ENCODE measurements at regions not wholly inside any gene's neighbourhood (a gene's known extent, or its start where the extent isn't known, plus 50 kb on each side); places are given as distances from the start of the nearest gene placed in this dataset.

GRCh38 chr2:236876642-236877041 lies 209.0 kb upstream of the COPS8 start (continued):
- TF ChIP-seq ZNF318 (IDR thresholded peaks at IDR 0.05; ENCODE audit: borderline replicate concordance in 1 of 2, low read depth in 1 of 2) (no peak), EGR1 (conservative IDR thresholded peaks at IDR 0.05) (no peak), NR0B1 (IDR thresholded peaks at IDR 0.05; ENCODE audit: partially characterized antibody) (no peak), CGGBP1 (CRISPR knock-in tag; IDR thresholded peaks at IDR 0.05) (no peak), ATF1 (CRISPR knock-in tag; IDR thresholded peaks at IDR 0.05) (no peak), ATF1 (tag; IDR thresholded peaks at IDR 0.05) (no peak), IRF1 (CRISPR knock-in tag; IDR thresholded peaks at IDR 0.05; ENCODE audit: borderline replicate concordance) (no peak), PHB2 (IDR thresholded peaks at IDR 0.05; ENCODE audit: low read depth) (no peak)

Data from K562 (cell line).